ENCODE measurements at regions not wholly inside any gene's neighbourhood (a gene's known extent, or its start where the extent isn't known, plus 50 kb on each side); places are given as distances from the start of the nearest gene placed in this dataset.

- TF ChIP-seq CTCF (IDR thresholded peaks at IDR 0.05), result no peak
- no peak overlapping the region for H3K9ac ChIP-seq (ENCODE audit: low read depth in 2 of 2, low read length in 2 of 2)
- no peaks in the 10 kb centered on the region for H3K9me3 ChIP-seq
- no peak overlapping the region for H3K4me3 ChIP-seq
- intact Hi-C loops (cut with DNase I), result no loop called here
- H3K27ac ChIP-seq, result no peak overlapping the region
- no peak for DNase-seq
- no peaks in the 10 kb centered on the region for H3K36me3 ChIP-seq
- H3K4me1 ChIP-seq, result peaks cover 3% of the 10 kb centered on the region
- no peaks in the 10 kb centered on the region for H3K27me3 ChIP-seq
Measured at GRCh38 chr21:15517394-15517793, 212.4 kb upstream of the USP25 start.

- Histone ChIP-seq H3K36me3 (no peaks in the 10 kb centered on the region), H3K4me3 (no peak overlapping the region), H3K27me3 (no peaks in the 10 kb centered on the region), H3K27ac (no peak overlapping the region), H3K9me3 (no peaks in the 10 kb centered on the region), H3K4me1 (no peaks in the 10 kb centered on the region), H3K9ac (ENCODE audit: low read depth in 2 of 2, low read length in 2 of 2) (no peak overlapping the region)
- intact Hi-C loops (cut with DNase I), result no loop called here
- TF ChIP-seq CTCF (IDR thresholded peaks at IDR 0.05), result no peak
- DNase-seq, result no peak
Measured at GRCh38 chr21:15520811-15521643, 208.8 kb upstream of the USP25 start.

GRCh38 chr21:15521644-15522001 lies 208.2 kb upstream of the USP25 start:
- Histone ChIP-seq H3K36me3 (no peaks in the 10 kb centered on the region), H3K27ac (no peak overlapping the region), H3K4me3 (no peak overlapping the region), H3K9me3 (no peaks in the 10 kb centered on the region), H3K9ac (ENCODE audit: low read depth in 2 of 2, low read length in 2 of 2) (no peak overlapping the region), H3K4me1 (no peaks in the 10 kb centered on the region), H3K27me3 (no peaks in the 10 kb centered on the region)
- intact Hi-C loops (cut with DNase I), result no loop called here
- no peak for TF ChIP-seq CTCF (IDR thresholded peaks at IDR 0.05)
- DNase-seq, result no peak

- TF ChIP-seq CTCF (IDR thresholded peaks at IDR 0.05), result no peak
- Histone ChIP-seq H3K27ac (no peak overlapping the region), H3K9ac (ENCODE audit: low read depth in 2 of 2, low read length in 2 of 2) (no peak overlapping the region), H3K36me3 (no peaks in the 10 kb centered on the region), H3K4me1 (no peaks in the 10 kb centered on the region), H3K4me3 (no peak overlapping the region), H3K9me3 (no peaks in the 10 kb centered on the region), H3K27me3 (no peaks in the 10 kb centered on the region)
- no peak for DNase-seq
- intact Hi-C loops (cut with DNase I), result no loop called here
Measured at GRCh38 chr21:15522148-15522547, 207.6 kb upstream of the USP25 start.

- no peak for DNase-seq
- TF ChIP-seq CTCF (IDR thresholded peaks at IDR 0.05), result no peak
- no peaks in the 10 kb centered on the region for H3K27me3 ChIP-seq
- H3K36me3 ChIP-seq, result no peaks in the 10 kb centered on the region
- no peak overlapping the region for H3K4me3 ChIP-seq
- H3K9ac ChIP-seq (ENCODE audit: low read depth in 2 of 2, low read length in 2 of 2), result no peak overlapping the region
- H3K4me1 ChIP-seq, result no peaks in the 10 kb centered on the region
- no peaks in the 10 kb centered on the region for H3K9me3 ChIP-seq
- intact Hi-C loops (cut with DNase I), result no loop called here
- H3K27ac ChIP-seq, result no peak overlapping the region
Measured at GRCh38 chr21:15524855-15525254, 204.9 kb upstream of the USP25 start.

Measured in colonic mucosa (tissue), 4 donors.